Keratinocyte (primary cell): ENCODE measurements at regions not wholly inside any gene's neighbourhood (a gene's known extent, or its start where the extent isn't known, plus 50 kb on each side); places are given as distances from the start of the nearest gene placed in this dataset.
"Not testable (repeated sequence)": the region's sequence is repeated elsewhere in the genome, so short reads cannot be mapped to it uniquely, and the experiment has no call there.

Experiments used
- DNase-seq: peaks from one replicate; pipeline ENCODE4 v3.0.0-alpha.2; 2011; ENCODE audit warnings: low read depth, missing footprints, low spot score
- FAIRE-seq: peaks from 2 replicates; lab custom pipeline; 2011; peaks lifted over from hg19 to GRCh38; lab: Jason Lieb, UNC
- H2AFZ ChIP-seq: 2 replicates; pipeline ENCODE4 v1.6.0; 2012; ENCODE audit warnings: low read length, control low read depth, inconsistent platforms; ENCODE audit not compliant: control insufficient read depth
- H3K27ac ChIP-seq: 2 replicates; pipeline ENCODE4 v1.5.1; 2011; ENCODE audit warnings: low read length; ENCODE audit not compliant: control insufficient read depth, insufficient read depth
- H3K27me3 ChIP-seq: 3 replicates; pipeline ENCODE4 v1.6.0; 2011; ENCODE audit warnings: low read length; ENCODE audit not compliant: control insufficient read depth, insufficient read depth; ENCODE audit errors: extremely low read depth
- H3K36me3 ChIP-seq, 2 experiments: 2 replicates in 1 of 2; 3 replicates in 1 of 2; pipeline ENCODE4 v1.5.1; 2011; ENCODE audit warnings: low read length in 2 of 2, mild to moderate bottlenecking in 1 of 2; ENCODE audit not compliant: control insufficient read depth in 2 of 2, insufficient read depth in 2 of 2; ENCODE audit errors: extremely low read depth in 1 of 2
- H3K4me1 ChIP-seq: 3 replicates; pipeline ENCODE4 v1.5.1; 2011; ENCODE audit warnings: low read length; ENCODE audit not compliant: control insufficient read depth, insufficient read depth; ENCODE audit errors: extremely low read depth
- H3K4me2 ChIP-seq: 3 replicates; pipeline ENCODE4 v1.6.0; 2011; ENCODE audit warnings: low read depth, low read length; ENCODE audit not compliant: control insufficient read depth, insufficient read depth; ENCODE audit errors: extremely low read depth
- H3K4me3 ChIP-seq, 3 experiments: fragments of 200-600 bp in 1 of 3; sonication (generic) in 1 of 3; 2 replicates in 2 of 3; 3 replicates in 1 of 3; pipeline ENCODE4 v1.5.1; 2011 to 2016; ENCODE audit warnings: low read length in 3 of 3, mild to moderate bottlenecking in 3 of 3, control low read depth in 2 of 3, inconsistent platforms in 1 of 3, low read depth in 1 of 3, mixed read lengths in 1 of 3, mixed run types in 1 of 3, moderate library complexity in 1 of 3; ENCODE audit not compliant: control insufficient read depth in 2 of 3, insufficient read depth in 2 of 3; ENCODE audit errors: extremely low read depth in 1 of 3
- H3K79me2 ChIP-seq: 2 replicates; pipeline ENCODE4 v1.6.0; 2012; ENCODE audit warnings: low read length; ENCODE audit not compliant: control insufficient read depth, insufficient read depth
- H3K9ac ChIP-seq: 3 replicates; pipeline ENCODE4 v1.6.0; 2011; ENCODE audit warnings: low read length; ENCODE audit not compliant: control insufficient read depth, insufficient read depth; ENCODE audit errors: extremely low read depth
- H3K9me1 ChIP-seq: 3 replicates; pipeline ENCODE4 v1.6.0; 2011; ENCODE audit warnings: low read length; ENCODE audit not compliant: control insufficient read depth, insufficient read depth; ENCODE audit errors: extremely low read depth
- H3K9me3 ChIP-seq: 2 replicates; pipeline ENCODE4 v1.5.1; 2012; ENCODE audit warnings: low read depth, low read length; ENCODE audit not compliant: control insufficient read depth
- H4K20me1 ChIP-seq: 3 replicates; pipeline ENCODE4 v1.6.0; 2011; ENCODE audit warnings: low read length; ENCODE audit not compliant: control insufficient read depth, insufficient read depth; ENCODE audit errors: extremely low read depth
- CTCF ChIP-seq, 3 experiments: IDR thresholded peaks in 1 of 3; conservative IDR thresholded peaks in 1 of 3; optimal IDR thresholded peaks in 1 of 3; 2 replicates in 2 of 3; 3 replicates in 1 of 3; pipeline versions ENCODE3 to v1.5.1; 2011; ENCODE audit warnings: low read length in 3 of 3, mild to moderate bottlenecking in 3 of 3, moderate library complexity in 2 of 3, control low read depth in 1 of 3, inconsistent platforms in 1 of 3; ENCODE audit not compliant: insufficient read depth in 2 of 3; ENCODE audit errors: extremely low read depth in 1 of 3
- EZH2 ChIP-seq: IDR thresholded peaks from one replicate; pipeline ENCODE4 v1.6.1; 2012; ENCODE audit warnings: inconsistent platforms, mild to moderate bottlenecking, low read length, moderate library complexity
- dilution Hi-C: fragments of 300-500 bp; cut with MboI; formaldehyde crosslinking; loops from one replicate; pipeline ENCODE4 v1.7.0; 2020; ENCODE audit warnings: low sequenced_read_pairs; ENCODE audit not compliant: extremely low pct_ligation_motif_present

GRCh38 chr4:108433832-108434231 lies 186.5 kb upstream of the RPL34 start:
- no peak for TF ChIP-seq EZH2
- TF ChIP-seq CTCF (optimal IDR thresholded peaks at IDR 0.05 in 1 of 3, IDR thresholded peaks at IDR 0.05 in 1 of 3, conservative IDR thresholded peaks at IDR 0.05 in 1 of 3; ENCODE audit: extremely low read depth in 1 of 3, insufficient read depth in 2 of 3, low read length in 3 of 3), result no peak
- Histone ChIP-seq H3K4me3 (no peak overlapping the region), H3K9me3 (no peaks in the 10 kb centered on the region), H3K9ac (no peak overlapping the region), H3K79me2 (no peaks in the 10 kb centered on the region), H3K36me3 (no peaks in the 10 kb centered on the region), H3K4me1 (no peaks in the 10 kb centered on the region), H3K4me2 (no peak overlapping the region), H3K27ac (no peak overlapping the region), H3K9me1 (no peaks in the 10 kb centered on the region), H4K20me1 (no peaks in the 10 kb centered on the region), H3K27me3 (no peaks in the 10 kb centered on the region), H2AFZ (no peak overlapping the region)
- DNase-seq, result no peak
- dilution Hi-C loops, result no loop called here
- FAIRE-seq, result no peak

- not testable (repeated sequence) for FAIRE-seq, H2AFZ ChIP-seq
Measured at GRCh38 chr4:108433394-108433793, 187.0 kb upstream of the RPL34 start.

GRCh38 chr4:108432418-108432817 lies 188.0 kb upstream of the RPL34 start:
- Histone ChIP-seq H3K4me2 (no peak overlapping the region), H3K27ac (no peak overlapping the region), H3K9ac (no peak overlapping the region), H3K9me1 (no peaks in the 10 kb centered on the region), H3K27me3 (no peaks in the 10 kb centered on the region), H3K4me1 (no peaks in the 10 kb centered on the region), H3K9me3 (no peaks in the 10 kb centered on the region), H2AFZ (no peak overlapping the region), H3K4me3 (no peak overlapping the region), H3K36me3 (no peaks in the 10 kb centered on the region), H4K20me1 (no peaks in the 10 kb centered on the region), H3K79me2 (no peaks in the 10 kb centered on the region)
- FAIRE-seq (no peak), DNase-seq (no peak)
- TF ChIP-seq EZH2 (no peak), CTCF (optimal IDR thresholded peaks at IDR 0.05 in 1 of 3, IDR thresholded peaks at IDR 0.05 in 1 of 3, conservative IDR thresholded peaks at IDR 0.05 in 1 of 3; ENCODE audit: extremely low read depth in 1 of 3, insufficient read depth in 2 of 3, low read length in 3 of 3) (no peak)
- dilution Hi-C loops, result no loop called here

More at GRCh38 chr4:108433394-108433793, 187.0 kb upstream of the RPL34 start:
- H4K20me1 ChIP-seq, H3K9me3 ChIP-seq, H3K9ac ChIP-seq, H3K4me2 ChIP-seq, H3K4me1 ChIP-seq, DNase-seq, H3K9me1 ChIP-seq, H3K36me3 ChIP-seq, H3K4me3 ChIP-seq, H3K27ac ChIP-seq, H3K79me2 ChIP-seq, H3K27me3 ChIP-seq, dilution Hi-C loops: not testable (repeated sequence)
